Anterior cingulate cortex (tissue), 58 donors: ENCODE measurements at regions not wholly inside any gene's neighbourhood (a gene's known extent, or its start where the extent isn't known, plus 50 kb on each side); places are given as distances from the start of the nearest gene placed in this dataset.

Source experiments
- DNase-seq, 58 donors: peaks; one replicate each; lab custom pipeline; 2025; lab: John Stamatoyannopoulos, UW

- DNase-seq, result no peak
Observed at GRCh38 chr13:58151452-58151851, 519.9 kb downstream of the PCDH17 start.

GRCh38 chr13:58160980-58161379, 529.4 kb downstream of the PCDH17 start:
- DNase-seq, result no peak

- DNase-seq, result peak in 4 of 58 donors; percentile 1 to 13 (median 8)
Observed at GRCh38 chr13:58165617-58166016, 534.1 kb downstream of the PCDH17 start.

GRCh38 chr13:58181111-58181510, 549.6 kb downstream of the PCDH17 start:
- no peak for DNase-seq

- no peak for DNase-seq
Observed at GRCh38 chr13:58187881-58188280, 556.3 kb downstream of the PCDH17 start.

GRCh38 chr13:58190577-58190976, 559.0 kb downstream of the PCDH17 start:
- DNase-seq, result no peak

- no peak for DNase-seq
Observed at GRCh38 chr13:58191754-58192153, 560.2 kb downstream of the PCDH17 start.

- no peak for DNase-seq
Observed at GRCh38 chr13:58202099-58202498, 570.6 kb downstream of the PCDH17 start.

- DNase-seq, result no peak
Observed at GRCh38 chr13:58207501-58207900, 576.0 kb downstream of the PCDH17 start.

GRCh38 chr13:58235454-58235853, 603.9 kb downstream of the PCDH17 start:
- no peak for DNase-seq

- no peak for DNase-seq
Observed at GRCh38 chr13:58238972-58239773, 607.6 kb downstream of the PCDH17 start.

GRCh38 chr13:58239774-58240268, 608.3 kb downstream of the PCDH17 start:
- no peak for DNase-seq

- no peak for DNase-seq
Observed at GRCh38 chr13:58247080-58247479, 615.5 kb downstream of the PCDH17 start.

GRCh38 chr13:58254943-58255342, 623.4 kb downstream of the PCDH17 start:
- no peak for DNase-seq

GRCh38 chr13:58266271-58266670, 634.7 kb downstream of the PCDH17 start:
- no peak for DNase-seq

- no peak for DNase-seq
Observed at GRCh38 chr13:58298556-58299135, 667.1 kb downstream of the PCDH17 start.

GRCh38 chr13:58300224-58300623, 668.7 kb downstream of the PCDH17 start:
- DNase-seq, result no peak

GRCh38 chr13:58300974-58301681, 669.6 kb downstream of the PCDH17 start:
- no peak for DNase-seq

GRCh38 chr13:58302349-58302748, 670.8 kb downstream of the PCDH17 start:
- no peak for DNase-seq

- DNase-seq, result no peak
Observed at GRCh38 chr13:58306062-58306461, 674.5 kb downstream of the PCDH17 start.

- DNase-seq, result no peak
Observed at GRCh38 chr13:58313219-58313618, 681.7 kb downstream of the PCDH17 start.
